LNCAP (cell line): ENCODE measurements at regions not wholly inside any gene's neighbourhood (a gene's known extent, or its start where the extent isn't known, plus 50 kb on each side); places are given as distances from the start of the nearest gene placed in this dataset.

ENCODE experiments used
- TF ChIP-seq, protein P1 (sequence below): fragments of 450-650 bp; IDR thresholded peaks from 2 replicates; pipeline ENCODE4 v1.5.1; 2017; ENCODE audit warnings: mild to moderate bottlenecking

DNA sequence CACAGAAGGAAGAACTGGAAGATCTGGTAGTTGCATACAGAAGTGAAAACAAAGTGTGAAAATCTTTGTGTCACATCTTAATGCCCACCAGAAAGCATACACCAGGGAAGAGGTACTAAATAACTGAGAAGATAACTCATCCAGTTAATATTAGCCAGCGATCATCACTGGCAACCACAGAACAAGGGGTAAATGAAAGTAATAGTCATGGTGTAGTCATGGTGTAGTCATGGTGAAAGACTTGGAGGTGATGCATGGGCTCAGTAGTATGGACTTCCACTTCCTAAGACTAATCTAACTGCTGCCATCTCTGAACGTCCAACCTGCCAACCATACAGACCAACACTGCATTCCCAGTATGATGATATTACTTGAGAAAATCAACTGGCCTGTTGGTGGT is 481.2 kb upstream of the NR5A2 start:
- TF ChIP-seq, protein P1, sequence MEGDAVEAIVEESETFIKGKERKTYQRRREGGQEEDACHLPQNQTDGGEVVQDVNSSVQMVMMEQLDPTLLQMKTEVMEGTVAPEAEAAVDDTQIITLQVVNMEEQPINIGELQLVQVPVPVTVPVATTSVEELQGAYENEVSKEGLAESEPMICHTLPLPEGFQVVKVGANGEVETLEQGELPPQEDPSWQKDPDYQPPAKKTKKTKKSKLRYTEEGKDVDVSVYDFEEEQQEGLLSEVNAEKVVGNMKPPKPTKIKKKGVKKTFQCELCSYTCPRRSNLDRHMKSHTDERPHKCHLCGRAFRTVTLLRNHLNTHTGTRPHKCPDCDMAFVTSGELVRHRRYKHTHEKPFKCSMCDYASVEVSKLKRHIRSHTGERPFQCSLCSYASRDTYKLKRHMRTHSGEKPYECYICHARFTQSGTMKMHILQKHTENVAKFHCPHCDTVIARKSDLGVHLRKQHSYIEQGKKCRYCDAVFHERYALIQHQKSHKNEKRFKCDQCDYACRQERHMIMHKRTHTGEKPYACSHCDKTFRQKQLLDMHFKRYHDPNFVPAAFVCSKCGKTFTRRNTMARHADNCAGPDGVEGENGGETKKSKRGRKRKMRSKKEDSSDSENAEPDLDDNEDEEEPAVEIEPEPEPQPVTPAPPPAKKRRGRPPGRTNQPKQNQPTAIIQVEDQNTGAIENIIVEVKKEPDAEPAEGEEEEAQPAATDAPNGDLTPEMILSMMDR, result no peak

DNA sequence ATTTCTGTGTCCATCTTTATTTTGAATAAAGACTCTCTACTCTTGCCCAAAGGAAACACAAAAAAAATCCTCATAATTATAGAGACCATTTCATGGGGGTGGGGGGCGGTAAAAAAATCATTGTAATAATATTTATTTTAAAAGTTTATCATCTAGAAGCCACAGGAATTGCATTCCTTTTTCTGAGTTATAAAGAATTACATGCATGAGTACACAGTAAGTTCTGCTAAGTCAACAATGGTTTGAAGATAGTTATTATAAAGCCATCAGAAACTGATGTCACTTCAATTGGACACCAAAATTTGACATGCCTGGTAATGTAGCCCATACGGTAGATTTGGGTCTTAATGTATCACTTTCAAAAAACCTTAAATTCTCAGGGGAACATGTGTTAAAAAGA is 478.1 kb upstream of the NR5A2 start:
- TF ChIP-seq, protein P1, result no peak

DNA sequence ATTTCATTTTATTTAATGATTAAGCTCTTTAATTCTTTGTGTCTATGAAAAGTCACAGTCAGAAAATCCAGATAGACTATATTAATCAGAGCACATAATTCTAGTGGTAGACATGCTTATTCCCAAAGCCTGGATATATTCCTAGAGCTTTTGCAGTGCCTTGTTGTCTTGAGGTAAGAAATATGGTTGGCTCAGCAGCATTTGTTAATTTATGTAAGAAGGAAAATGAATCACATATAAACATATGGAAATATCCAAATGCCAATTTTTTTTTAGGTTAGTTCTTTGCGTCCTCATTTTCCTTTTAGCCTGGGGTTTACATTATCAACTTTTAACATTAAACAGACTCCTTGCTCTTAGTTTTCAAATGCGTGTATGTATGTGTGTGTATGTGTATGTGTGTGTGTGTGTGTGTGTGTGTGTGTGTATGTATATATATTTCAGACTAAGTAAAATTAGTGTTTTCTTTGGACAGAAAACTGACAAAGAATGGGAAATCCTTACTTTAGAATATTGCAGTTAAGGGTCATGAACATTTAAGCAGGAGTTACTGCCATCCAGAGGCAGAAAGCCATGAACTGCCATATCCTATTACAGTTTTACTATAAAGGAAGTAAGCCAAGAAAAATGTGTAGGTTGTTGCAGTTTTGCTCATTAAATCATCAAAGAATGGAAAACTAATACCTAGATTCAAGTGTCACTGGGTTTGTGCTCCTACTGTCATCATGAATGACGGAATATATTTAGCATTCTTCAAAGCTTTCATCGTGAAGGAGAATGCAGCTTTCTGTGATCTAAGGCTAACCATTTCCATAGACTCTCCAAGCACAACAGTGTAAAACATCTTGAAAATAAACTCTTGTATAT is 477.1 kb upstream of the NR5A2 start:
- TF ChIP-seq, protein P1, result no peak; the same call in 1 of the 2 replicates

DNA sequence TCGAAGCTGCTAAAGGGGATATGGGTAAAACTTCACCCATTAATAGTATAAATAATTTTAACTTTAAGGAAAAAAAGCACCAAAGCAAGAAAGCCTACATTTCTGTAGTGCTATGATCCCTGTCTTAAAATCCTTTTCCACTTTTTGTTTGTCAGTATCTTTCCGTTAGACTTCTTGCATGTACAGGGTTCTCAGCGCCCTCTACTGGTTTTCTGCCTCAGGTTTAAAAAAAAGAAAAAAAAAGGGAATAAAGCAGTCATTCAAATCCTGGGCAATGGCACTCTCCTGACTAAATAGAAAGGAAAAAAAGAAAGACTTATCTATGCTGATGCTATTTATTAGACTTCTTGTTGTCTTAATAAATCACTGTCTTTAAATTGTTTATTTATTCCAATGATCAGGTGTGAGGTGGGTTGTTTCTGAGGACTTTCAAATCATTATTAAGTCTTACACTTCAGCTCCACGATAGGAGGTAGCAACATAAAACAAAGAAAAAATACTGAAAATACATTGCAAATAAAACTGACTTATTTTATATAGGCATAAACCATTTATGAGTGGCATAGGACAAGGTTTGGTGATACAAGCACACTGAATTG is 475.4 kb upstream of the NR5A2 start:
- TF ChIP-seq, protein P1, result peak; percentile 95

DNA sequence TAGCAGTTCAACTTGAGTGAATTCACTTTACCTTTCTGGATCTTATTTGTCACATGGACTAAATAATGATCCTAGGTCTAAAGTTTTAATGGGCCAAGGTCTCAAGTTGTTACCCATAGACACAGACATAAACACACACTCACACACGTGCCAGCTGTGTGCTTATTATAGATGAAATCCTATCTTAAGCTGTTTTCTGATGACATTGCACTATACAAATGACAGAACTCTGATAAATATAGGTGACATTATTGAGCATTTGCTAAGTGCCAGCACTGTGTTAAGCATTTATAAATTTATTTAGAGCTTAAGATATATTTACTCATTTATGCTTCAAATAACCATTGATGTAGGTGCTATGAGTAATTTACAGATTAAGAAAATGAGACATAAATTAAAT is 474.4 kb upstream of the NR5A2 start:
- TF ChIP-seq, protein P1, result no peak

DNA sequence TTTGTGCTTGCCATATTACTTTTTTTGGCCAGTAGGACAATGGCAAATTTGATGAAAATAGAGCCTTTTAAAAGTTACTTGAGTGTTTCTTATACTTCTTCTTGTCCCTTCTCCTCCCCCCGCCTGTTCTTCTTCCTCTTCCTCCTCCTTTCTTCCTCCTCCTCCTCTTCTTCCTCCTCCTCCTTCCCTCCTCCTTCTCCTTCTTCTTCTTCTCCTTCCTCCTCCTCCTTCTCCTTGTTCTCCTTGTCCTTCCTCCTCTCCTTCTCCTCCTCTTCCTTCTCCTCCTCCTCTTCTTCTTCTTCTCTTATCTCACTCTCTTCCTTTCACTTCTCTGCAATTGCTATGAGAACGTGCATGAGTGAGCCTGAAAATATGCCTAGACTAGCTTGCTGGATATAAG is 466.2 kb upstream of the NR5A2 start:
- TF ChIP-seq, protein P1, result no peak

DNA sequence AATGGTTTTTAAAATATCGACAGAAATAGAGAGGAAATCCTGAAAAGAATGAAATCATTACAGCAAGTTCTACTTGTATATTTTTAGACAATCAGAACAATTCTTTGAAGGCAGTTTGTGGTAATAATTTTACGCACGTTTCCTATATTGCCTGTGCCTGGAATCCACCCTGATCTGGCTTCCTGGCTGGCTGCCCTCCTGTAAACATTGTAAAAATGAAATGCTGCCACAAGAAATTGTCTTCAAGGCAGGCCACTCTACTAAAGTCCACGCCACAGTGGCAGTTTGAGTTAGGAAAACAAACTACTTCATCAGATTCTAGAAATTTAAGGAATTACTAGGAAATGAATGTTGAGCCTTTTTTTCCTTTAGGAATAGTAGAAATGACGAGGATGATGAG is 454.5 kb upstream of the NR5A2 start:
- TF ChIP-seq, protein P1, result no peak
